Stimulated activated CD4-positive, alpha-beta T cell treated with anti-CD3 and anti-CD28 coated beads, Interleukin-1b, Interleukin-23, amount 100 ng/mL, for 48 hours (primary cell): ENCODE measurements at regions not wholly inside any gene's neighbourhood (a gene's known extent, or its start where the extent isn't known, plus 50 kb on each side); places are given as distances from the start of the nearest gene placed in this dataset.

Source experiments
- DNase-seq: peaks from one replicate; pipeline ENCODE4 v3.0.0-alpha.2; 2020

DNA sequence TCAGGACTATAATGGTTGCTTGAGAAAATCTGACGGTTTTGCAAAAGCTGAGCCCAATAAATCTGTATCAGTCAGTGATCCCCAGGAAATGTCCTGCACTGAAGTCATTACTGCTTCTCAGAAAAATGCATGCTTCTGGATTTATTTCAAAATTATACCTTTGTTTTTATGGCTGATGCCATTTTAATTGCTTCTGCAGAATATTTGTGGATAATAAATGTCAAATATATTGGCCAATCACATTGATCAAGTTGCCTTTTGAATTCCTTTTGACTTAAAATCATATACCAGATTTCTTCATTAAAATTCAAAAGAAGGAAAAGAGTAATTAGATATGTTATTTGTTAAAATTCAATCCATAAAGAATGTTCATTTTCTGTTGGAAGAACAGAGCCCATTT, 842.9 kb upstream of the ADGRL4 start:
- DNase-seq, result no peak

DNA sequence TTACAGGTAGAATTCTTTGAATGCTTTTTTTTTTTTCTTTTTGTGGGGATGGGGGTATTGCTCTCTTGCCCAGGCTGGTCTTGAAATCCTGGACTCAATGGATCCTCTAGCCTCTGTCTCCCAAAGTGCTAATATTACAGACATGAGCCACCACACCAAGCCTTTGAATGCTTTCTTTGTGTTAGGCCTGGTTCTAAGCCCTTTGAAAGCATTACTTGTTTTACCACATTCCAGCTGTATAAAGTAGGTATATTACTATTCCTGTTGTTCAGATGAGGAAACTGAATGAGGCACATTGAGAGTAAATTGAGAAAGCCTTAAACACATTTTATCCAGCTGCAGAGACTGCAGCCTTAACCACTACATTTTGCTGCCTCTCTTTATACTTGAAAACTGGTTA, 841.8 kb upstream of the ADGRL4 start:
- no peak for DNase-seq

DNA sequence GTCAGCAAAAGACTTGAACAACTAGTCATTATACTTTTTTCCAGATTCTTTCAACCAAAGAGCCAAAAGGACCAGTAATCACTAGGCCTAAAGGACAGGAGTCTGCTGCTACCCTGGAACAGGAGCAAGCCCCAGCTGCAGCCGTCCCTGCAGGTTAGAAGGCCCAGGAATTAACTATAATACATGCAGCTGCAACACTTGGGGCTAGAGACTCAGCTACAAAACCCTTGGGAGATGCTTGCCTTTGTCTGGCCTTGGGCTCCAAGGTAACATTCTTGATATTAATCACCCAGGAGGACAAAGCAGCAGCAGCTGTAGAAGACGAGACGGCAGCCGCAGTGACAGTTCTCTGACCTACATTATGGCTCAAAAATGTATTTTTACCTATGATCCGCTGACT, 841.2 kb upstream of the ADGRL4 start:
- no peak for DNase-seq

DNA sequence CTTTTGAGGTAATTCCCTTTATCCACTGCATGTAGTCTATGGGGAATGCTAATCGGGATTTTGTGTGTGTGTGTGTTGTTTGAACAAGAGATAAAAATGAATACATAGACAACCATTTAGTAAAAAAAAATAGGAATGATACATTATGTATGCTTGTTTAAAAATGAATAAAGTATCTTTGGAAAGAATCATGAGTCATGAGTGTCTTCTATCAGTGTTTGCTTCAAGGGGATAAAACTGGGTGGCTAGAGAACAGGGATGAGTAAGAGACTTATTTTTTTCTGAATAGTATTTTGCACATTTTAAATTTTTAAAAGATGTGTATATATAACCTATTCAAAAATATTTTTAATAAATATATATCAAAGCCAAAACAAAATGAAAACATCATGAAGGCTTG, 839.4 kb upstream of the ADGRL4 start:
- no peak for DNase-seq

DNA sequence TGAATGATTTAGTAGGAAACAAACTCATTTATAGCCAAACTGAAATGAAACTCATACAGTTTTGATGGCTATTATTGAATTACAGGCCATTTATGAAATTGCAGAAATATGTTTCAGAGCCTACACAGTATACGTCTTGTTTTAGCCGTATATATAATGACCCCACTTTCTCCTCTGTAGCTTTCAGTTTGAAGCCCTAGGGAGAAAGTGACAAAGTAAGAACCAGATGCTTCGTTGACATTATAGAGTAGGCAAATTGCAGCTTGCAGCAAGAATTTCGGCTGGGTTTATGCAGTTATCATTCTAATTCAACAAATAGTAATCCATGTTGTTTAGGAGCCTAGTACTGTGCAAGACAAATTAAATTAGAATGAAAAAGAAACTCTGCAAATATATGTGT, 836.3 kb upstream of the ADGRL4 start:
- no peak for DNase-seq

DNA sequence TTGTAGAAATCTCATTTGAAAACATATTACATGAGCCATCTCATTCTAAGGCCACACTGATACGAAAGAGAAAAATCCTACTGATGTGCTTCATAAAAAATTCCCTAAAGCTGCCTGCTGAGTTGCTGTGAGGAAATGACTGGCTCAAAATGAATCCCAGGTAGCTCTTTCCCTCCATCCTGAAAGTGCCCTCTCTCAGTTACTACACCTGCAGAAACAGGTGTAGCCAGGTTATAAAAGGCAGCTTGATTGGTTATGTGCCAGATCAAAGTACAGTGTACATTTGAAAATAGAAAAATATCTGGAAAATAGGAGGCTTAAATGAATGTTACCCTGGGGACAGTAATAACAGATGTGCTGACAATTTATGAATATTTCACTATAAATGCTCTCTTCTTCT, 833.4 kb upstream of the ADGRL4 start:
- no peak for DNase-seq

DNA sequence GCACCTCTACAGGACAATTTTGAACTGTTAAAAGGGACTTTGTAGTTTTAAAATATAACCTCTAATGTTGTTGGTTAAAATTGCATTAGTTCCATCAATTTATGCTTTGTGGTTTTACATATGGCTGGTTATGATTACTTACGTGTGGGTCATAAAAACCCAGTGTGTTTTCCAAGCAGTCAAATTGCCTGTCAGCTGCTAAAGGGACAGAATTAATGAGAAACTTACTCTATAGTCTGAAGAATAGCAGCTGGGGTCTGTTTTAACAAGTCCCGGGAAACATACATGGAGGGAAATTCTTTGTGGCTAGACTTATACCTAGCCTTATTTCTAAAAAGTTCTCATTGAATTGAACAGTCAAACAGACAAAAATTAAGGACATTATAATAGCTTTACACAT, 820.9 kb upstream of the ADGRL4 start:
- no peak for DNase-seq

DNA sequence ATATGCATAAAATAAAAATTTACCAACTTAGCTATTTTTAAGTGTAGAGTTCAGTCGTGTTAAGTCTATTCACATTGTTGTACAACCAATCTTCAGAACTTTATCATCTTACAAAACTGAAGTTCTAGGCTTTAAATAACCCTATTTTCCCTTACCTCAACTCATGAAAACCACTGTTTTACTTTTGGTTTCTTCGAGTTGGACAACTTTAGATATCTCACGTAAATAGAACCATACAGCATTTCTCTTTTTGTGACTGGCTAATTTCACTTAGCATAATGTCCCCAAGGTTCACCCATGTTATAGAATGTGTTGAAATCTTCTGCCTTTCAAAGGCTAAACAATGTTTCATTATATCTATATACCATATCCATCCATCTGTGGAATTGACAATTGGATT, 819.0 kb upstream of the ADGRL4 start:
- DNase-seq, result no peak

DNA sequence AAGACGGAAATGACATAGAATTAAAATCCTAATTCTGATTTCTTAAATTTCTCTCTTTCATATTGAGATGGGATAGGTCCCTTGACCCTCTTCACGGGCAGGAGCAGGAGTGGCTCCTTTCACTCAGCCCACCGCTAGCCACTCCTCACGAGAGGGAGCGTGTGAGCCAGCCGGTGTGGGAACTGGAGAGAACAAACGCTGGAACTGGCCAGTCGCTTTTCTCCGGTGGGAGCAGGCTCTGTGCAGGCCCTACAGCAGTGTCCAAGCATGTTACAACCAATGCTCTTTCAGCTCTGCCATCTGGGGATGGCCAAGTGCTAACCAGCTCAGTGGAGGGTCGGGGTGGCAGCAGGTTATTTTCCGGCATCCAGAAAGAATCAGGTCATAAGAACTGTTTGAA, 815.5 kb upstream of the ADGRL4 start:
- no peak for DNase-seq

DNA sequence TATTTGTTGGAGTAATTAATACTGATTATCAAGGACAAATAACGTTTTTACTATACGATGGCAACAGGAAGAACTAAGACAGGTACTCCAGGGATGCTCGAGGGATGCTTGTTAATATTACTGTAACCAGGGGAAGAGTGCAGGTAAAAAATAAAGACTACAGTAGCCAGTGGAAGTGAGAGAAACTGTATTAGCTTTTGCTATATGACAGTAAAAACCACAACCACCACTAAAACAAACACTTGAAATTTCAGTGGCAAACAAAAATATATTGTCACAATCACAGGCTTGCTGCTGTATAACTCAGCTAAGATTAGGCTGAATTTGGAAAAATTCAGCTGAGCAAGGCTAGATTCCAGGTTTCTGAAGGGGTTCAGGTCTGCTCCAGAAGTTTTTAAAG, 812.6 kb upstream of the ADGRL4 start:
- no peak for DNase-seq

DNA sequence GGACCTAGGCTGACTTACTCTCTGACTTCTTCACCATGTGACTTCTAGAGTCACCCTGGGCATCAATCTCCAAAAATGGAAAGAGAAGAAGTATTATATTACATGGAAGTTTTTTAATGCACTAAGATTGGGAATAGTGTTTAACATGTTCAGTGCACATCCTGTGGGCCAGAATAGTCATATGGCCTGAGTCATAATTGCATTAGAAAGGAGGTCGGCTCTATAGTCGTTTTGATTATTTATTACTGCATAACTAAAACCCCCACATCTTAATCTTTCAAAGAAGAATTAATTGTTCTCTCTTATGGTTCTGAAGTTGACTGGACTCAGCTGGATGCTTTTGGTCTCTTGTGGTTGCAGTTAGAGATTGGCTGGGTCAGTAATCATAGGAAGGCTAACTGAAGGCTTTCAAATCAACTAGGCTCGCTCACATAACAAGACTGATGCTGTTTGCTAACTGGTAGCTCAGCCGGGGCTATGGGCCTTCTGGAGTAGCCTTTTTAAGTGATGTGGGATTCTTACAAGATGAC, 810.6 kb upstream of the ADGRL4 start:
- DNase-seq, result no peak

DNA sequence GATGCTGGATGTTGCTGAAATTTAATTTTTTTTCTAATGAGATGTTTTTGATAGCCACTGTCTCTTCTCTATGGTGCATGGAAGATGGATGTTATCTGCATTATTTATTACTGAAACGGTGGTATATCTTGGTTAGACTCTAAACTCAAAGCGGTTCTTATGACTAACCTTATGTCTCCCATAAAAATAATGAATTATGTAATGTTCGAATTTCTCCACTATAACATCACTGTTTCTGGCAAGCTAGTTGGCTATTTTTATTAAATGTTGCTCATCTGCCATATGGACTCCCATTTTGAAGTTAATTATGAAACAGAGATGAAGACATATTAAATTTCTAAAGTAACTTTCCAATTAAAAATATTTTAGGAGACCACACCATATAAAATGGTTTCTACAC, 808.6 kb upstream of the ADGRL4 start:
- no peak for DNase-seq

DNA sequence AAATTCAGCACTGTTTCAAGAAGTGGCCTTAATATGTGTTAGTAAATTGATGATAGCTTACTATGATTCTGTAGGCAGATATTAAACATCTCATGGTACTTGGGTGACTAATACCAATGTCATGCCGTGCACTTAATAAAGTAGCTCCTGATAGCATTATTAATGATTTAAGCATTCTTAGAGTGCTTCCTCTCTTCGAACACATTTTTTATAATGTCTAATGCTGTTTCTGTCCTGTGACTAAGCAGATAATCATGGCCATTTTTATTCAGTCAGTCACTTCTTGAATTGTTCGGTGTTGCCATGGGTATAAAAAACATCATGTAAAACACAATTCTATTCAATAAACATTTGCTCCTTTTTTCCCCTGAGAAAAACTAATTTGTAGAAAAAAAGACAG, 804.6 kb upstream of the ADGRL4 start:
- DNase-seq, result no peak

DNA sequence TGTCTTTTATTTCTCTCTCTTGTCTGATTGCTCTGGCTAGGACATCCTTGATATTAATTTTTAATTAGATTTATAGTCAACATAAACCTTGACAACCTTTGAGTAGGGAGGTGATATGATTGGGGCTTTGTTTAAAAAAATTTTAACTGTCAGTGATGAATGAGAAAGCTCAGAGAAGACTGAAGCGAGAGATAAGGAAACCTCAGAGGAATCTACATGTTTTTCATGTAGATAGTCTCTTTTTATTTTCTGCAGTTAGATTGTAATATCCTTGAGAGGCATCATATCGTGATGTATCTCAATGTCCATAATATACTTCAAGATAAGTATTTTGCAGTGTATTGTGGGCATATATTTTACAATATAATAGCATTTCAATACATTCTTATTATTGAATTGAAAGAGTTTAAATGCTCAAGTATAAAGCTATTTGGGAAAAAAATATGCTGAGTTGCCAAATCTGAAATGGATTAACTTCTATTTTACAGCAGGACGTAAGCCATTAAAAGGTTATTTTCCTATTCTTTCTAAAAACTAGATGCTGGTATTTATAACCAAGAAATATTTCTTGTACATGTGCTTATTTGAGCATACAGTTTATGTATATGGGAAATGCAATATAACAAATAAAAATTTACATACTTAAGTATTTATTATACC, 802.4 kb upstream of the ADGRL4 start:
- DNase-seq, result no peak

DNA sequence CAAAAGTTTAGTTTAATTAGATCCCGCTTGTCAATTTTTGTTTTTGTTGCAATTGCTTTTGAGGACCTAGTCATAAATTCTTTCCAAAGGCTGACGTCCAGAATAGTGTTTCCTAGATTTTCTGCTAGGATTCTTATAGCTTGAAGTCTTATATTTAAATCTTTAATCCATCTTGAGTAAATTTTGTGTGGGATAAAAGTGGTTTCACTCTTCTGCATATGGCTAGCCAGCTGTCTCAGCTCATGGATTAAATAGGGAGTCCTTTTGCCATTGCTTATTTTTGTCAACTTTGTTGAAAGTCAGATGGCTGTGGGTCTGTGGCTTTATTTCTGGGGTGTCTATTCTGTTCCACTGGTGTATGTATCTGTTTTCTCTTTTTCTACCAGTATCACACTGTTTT, 801.3 kb upstream of the ADGRL4 start:
- no peak for DNase-seq

DNA sequence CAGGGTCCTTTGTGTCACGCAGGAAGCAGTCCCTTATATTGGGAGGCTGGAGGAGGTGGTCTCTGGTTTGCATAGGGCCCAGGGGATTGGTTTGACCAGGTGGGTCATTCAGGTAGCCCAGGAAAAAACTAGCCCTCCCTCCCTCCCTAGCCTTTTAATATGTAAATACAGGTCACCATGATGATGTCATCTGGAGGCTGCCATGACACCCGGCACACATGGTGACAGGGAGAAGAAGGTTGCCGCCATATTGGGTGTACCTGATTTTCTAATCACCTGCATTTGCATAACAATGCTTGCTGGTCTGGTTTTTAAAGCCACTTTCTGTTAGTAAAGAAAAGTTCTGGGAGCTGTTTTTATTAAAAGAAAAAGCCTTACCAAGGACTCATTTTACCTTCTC, 791.0 kb upstream of the ADGRL4 start:
- no peak for DNase-seq

DNA sequence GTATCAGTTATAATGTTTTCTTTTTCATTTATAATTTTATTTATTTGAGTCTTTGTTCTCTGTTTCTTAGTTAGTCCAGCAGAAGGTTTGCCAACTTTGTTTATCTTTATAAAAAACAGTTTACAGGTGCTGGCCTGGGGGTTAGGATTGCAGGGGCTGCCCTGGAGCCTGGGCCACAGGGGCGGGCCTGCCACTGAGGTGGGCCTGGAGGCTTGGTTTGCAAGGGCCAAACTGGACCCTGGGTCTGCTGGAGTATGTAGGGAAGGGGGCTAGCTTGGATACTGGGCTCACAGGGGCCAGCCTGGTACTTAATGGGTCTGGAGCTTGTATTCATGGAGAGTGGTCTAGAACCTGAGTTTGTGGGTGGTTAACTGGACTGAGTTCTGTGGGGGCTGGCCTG, 789.9 kb upstream of the ADGRL4 start:
- no peak for DNase-seq

DNA sequence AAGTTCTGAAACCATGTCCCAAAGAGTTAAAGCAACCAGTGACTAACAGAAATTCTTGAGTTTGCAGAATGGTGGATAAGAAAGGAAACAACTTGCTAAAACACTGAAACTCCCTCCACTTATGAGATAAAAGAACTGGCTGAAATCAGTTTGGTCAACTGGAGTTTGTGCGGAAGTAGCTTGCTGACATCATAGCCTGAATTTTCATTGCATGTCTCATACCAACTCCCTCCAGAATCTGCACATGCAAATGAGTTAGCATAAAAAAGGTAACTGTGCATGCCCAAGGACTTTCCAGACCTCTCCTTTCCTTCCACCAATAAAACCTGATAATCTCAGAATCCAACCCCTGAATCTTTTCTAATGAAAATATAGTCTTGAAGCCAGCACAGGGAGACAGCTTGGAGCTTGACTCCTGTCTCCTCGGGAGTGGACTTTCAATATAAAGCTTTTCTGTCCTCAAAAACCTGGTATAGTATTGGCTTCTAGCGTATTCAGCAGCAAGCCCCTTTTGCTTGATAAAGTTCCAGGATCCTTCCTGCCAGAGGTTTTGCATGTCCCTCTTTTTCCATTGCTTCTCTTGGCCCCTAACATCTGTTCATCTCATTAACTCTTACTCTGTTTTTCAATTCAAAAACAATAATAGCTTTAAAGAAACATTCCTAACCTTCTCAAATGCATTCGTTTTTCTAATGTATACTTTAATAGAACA, 785.8 kb upstream of the ADGRL4 start:
- no peak for DNase-seq

DNA sequence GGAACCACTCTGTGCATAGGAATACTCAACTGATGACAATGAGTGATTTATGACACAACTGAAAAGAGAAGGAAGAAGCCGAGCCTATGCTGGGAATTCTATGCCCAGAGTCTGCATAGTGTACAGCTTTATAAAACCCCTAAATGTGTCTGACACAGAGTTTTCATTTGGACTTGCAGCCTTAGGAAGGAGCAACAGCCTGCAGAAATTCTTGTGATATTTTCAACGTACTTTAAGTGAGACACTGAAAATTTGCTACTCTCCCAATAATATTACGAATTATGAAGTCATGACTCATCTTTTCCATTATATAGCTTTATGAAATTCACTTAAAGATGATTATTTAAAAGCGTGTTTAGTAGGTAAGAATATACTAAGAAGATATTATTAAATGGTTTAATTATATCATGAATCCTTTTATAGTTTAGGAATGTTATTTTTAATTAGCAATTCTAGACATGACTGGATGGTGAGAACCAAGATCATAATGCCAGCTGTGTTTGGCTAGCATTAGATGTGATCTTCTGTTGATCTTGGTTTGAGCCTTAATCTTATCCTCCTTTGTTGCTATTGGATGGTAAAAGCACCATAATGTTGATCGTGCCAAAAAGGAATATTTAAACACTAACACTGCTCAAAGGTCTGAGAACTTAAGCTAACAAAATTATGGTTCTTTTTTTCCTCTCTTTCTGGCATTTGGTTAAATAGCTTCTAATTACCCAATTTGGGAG, 785.1 kb upstream of the ADGRL4 start:
- DNase-seq, result no peak

DNA sequence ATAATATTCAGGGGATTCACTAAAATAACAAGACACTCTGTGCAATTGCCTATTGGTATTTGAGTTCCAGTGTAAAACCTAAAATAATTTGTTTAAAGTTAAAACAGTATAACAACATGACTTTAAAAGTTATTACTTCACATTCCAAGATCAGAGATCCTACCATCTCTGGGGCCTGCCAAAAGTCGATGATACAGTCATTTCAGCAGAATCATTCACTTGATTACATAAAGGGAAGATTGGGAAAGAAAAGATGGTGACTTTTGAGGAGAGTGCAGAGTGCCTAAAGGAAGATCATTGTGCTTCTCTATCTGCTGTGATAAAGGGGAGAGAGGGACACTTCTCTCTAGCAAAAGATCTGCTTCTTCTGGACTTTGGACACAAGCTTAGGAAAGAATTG, 784.4 kb upstream of the ADGRL4 start:
- no peak for DNase-seq

DNA sequence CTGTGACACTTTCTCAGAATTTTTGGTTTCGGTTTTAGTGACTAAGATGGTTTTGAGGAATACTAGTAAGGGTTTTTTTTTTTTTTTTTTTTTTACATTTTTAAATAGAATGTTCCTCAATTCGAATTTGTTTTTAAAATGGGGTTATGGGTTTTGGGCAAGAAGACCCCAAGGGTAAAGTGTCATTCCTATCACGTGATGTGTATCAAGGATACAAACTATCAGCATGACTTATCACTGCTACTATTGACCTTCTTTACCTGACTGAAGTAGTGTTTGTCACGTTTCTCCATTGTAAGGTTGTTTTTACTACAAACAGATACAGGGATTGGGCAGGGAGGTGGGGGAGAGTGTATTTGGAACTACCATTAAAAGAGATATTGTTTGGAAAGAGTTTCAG, 781.1 kb upstream of the ADGRL4 start:
- no peak for DNase-seq

DNA sequence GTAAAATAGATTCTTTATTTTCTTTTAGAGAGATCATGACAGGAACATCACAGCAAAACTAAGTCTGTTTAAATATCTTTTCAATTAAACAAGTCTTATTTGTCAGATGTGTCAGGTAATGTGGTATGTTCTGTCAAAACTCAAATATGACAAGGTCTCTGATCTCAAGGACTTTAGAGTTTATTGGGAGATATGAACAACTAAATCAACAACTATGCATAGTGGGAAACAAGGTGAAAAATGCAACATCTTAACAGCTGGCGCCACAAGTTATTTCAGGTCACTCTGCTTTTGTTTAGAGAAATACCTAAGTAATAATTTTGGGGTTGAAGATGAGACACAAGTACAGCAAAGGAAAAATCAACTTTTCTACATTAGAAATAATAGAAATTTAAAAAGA, 779.4 kb upstream of the ADGRL4 start:
- DNase-seq, result no peak

DNA sequence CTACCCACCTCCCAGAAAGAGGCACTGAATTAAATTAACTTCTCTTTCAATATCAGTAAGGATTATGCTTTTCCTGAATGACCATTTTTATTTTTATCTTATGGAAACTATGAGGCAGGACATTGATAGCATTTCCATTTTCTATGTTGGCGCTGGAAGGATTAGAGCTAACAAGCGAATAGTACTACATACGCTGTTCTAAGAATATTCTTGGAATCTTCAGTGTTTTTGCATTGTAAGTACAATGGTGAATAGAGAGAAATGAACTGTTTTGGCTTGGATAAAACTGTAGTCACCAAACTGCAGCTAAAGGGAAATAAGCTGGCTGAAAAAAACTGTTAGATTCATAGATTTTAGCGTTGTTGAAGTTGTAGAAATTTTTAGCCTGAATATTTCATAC, 779.0 kb upstream of the ADGRL4 start:
- no peak for DNase-seq

DNA sequence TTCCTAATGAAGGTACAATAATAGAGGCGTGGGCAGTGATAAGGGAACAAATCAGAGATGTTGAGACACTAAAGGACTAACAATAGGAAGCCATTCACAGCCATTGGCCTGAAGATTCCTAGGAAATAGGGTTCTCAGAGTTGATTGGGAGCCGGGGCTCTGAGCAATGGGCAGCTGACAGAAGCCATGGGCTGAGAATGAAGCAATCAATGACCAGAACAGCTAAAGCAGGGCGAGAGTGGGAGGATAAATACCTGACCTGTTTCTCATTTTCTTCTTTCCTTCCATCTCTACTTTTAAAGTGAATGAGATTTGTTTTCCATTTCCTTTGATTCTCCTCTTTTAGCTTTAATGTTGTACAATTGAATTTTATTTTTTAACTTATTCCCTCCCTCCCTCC, 774.7 kb upstream of the ADGRL4 start:
- no peak for DNase-seq
